ENCODE measurements at regions not wholly inside any gene's neighbourhood (a gene's known extent, or its start where the extent isn't known, plus 50 kb on each side); places are given as distances from the start of the nearest gene placed in this dataset.

GRCh38 chr15:69848551-69849231 lies 249.0 kb downstream of the TLE3 start:
- H3K36me3 ChIP-seq (ENCODE audit: control insufficient read depth, insufficient read depth, low read length): no peaks in the 10 kb centered on the region
- WGBS (ENCODE audit: insufficient coverage, low lambda C conversion rate): 50% methylated on average over 2 of the region's 4 CpGs

GRCh38 chr15:69849232-69849610 lies 248.5 kb downstream of the TLE3 start:
- WGBS (ENCODE audit: insufficient coverage, low lambda C conversion rate): 83% methylated on average over 2 of the region's 4 CpGs
- Histone ChIP-seq H3K27ac (ENCODE audit: low read length) (no peak overlapping the region), H3K36me3 (ENCODE audit: control insufficient read depth, insufficient read depth, low read length) (no peaks in the 10 kb centered on the region), H3K4me3 (ENCODE audit: low read length) (no peak overlapping the region), H3K27me3 (ENCODE audit: control insufficient read depth, insufficient read depth, low read length) (peaks cover 5% of the 10 kb centered on the region), H3K4me1 (ENCODE audit: control insufficient read depth, insufficient read depth, low read length) (no peaks in the 10 kb centered on the region), H3K9me3 (ENCODE audit: control insufficient read depth, low read depth, low read length) (no peaks in the 10 kb centered on the region)
- no peak for DNase-seq

More at GRCh38 chr15:69848551-69849231, 249.0 kb downstream of the TLE3 start:
- peaks cover 10% of the 10 kb centered on the region for H3K27me3 ChIP-seq (ENCODE audit: control insufficient read depth, insufficient read depth, low read length)
- no peak overlapping the region for H3K27ac ChIP-seq (ENCODE audit: low read length)
- no peaks in the 10 kb centered on the region for H3K4me1 ChIP-seq (ENCODE audit: control insufficient read depth, insufficient read depth, low read length)
- H3K9me3 ChIP-seq (ENCODE audit: control insufficient read depth, low read depth, low read length): no peaks in the 10 kb centered on the region
- DNase-seq: no peak
- no peak overlapping the region for H3K4me3 ChIP-seq (ENCODE audit: low read length)

GRCh38 chr15:69852482-69852881 lies 245.2 kb downstream of the TLE3 start:
- H3K9me3 ChIP-seq (ENCODE audit: control insufficient read depth, low read depth, low read length): no peaks in the 10 kb centered on the region
- no peaks in the 10 kb centered on the region for H3K36me3 ChIP-seq (ENCODE audit: control insufficient read depth, insufficient read depth, low read length)
- 83% methylated on average over 1 of the region's 3 CpGs for WGBS (ENCODE audit: insufficient coverage, low lambda C conversion rate)
- DNase-seq: no peak
- H3K27me3 ChIP-seq (ENCODE audit: control insufficient read depth, insufficient read depth, low read length): peaks cover 2% of the 10 kb centered on the region
- no peaks in the 10 kb centered on the region for H3K4me1 ChIP-seq (ENCODE audit: control insufficient read depth, insufficient read depth, low read length)
- H3K4me3 ChIP-seq (ENCODE audit: low read length): no peak overlapping the region
- H3K27ac ChIP-seq (ENCODE audit: low read length): no peak overlapping the region

GRCh38 chr15:69852916-69853315 lies 244.8 kb downstream of the TLE3 start:
- 73% methylated on average over 3 of the region's 4 CpGs for WGBS (ENCODE audit: insufficient coverage, low lambda C conversion rate)
- Histone ChIP-seq H3K4me3 (ENCODE audit: low read length) (no peak overlapping the region), H3K36me3 (ENCODE audit: control insufficient read depth, insufficient read depth, low read length) (no peaks in the 10 kb centered on the region), H3K4me1 (ENCODE audit: control insufficient read depth, insufficient read depth, low read length) (no peaks in the 10 kb centered on the region), H3K9me3 (ENCODE audit: control insufficient read depth, low read depth, low read length) (no peaks in the 10 kb centered on the region), H3K27me3 (ENCODE audit: control insufficient read depth, insufficient read depth, low read length) (peaks cover 2% of the 10 kb centered on the region), H3K27ac (ENCODE audit: low read length) (no peak overlapping the region)
- no peak for DNase-seq

GRCh38 chr15:69853544-69853951 lies 244.2 kb downstream of the TLE3 start:
- Histone ChIP-seq H3K4me3 (ENCODE audit: low read length) (no peak overlapping the region), H3K27me3 (ENCODE audit: control insufficient read depth, insufficient read depth, low read length) (peaks cover 2% of the 10 kb centered on the region), H3K27ac (ENCODE audit: low read length) (no peak overlapping the region)

GRCh38 chr15:69854001-69854400 lies 243.7 kb downstream of the TLE3 start:
- no peak overlapping the region for H3K4me3 ChIP-seq (ENCODE audit: low read length)
- peaks cover 2% of the 10 kb centered on the region for H3K27me3 ChIP-seq (ENCODE audit: control insufficient read depth, insufficient read depth, low read length)
- H3K36me3 ChIP-seq (ENCODE audit: control insufficient read depth, insufficient read depth, low read length): no peaks in the 10 kb centered on the region
- no peak overlapping the region for H3K27ac ChIP-seq (ENCODE audit: low read length)
- no peaks in the 10 kb centered on the region for H3K4me1 ChIP-seq (ENCODE audit: control insufficient read depth, insufficient read depth, low read length)
- WGBS (ENCODE audit: insufficient coverage, low lambda C conversion rate): 89% methylated on average over 2 of the region's 4 CpGs
- DNase-seq: no peak
- H3K9me3 ChIP-seq (ENCODE audit: control insufficient read depth, low read depth, low read length): no peaks in the 10 kb centered on the region

More at GRCh38 chr15:69853544-69853951, 244.2 kb downstream of the TLE3 start:
- no CpG with 5 or more reads among the region's 6 CpGs for WGBS (ENCODE audit: insufficient coverage, low lambda C conversion rate)
- H3K4me1 ChIP-seq (ENCODE audit: control insufficient read depth, insufficient read depth, low read length): no peaks in the 10 kb centered on the region
- DNase-seq: no peak
- H3K9me3 ChIP-seq (ENCODE audit: control insufficient read depth, low read depth, low read length): no peaks in the 10 kb centered on the region
- no peaks in the 10 kb centered on the region for H3K36me3 ChIP-seq (ENCODE audit: control insufficient read depth, insufficient read depth, low read length)

GRCh38 chr15:69854521-69855181 lies 243.1 kb downstream of the TLE3 start:
- H3K4me1 ChIP-seq (ENCODE audit: control insufficient read depth, insufficient read depth, low read length): no peaks in the 10 kb centered on the region
- no peak overlapping the region for H3K4me3 ChIP-seq (ENCODE audit: low read length)
- H3K27ac ChIP-seq (ENCODE audit: low read length): no peak overlapping the region
- no peak for DNase-seq
- WGBS (ENCODE audit: insufficient coverage, low lambda C conversion rate): 60% methylated on average over 1 of the region's 11 CpGs
- H3K27me3 ChIP-seq (ENCODE audit: control insufficient read depth, insufficient read depth, low read length): peaks cover 2% of the 10 kb centered on the region
- no peaks in the 10 kb centered on the region for H3K36me3 ChIP-seq (ENCODE audit: control insufficient read depth, insufficient read depth, low read length)
- no peaks in the 10 kb centered on the region for H3K9me3 ChIP-seq (ENCODE audit: control insufficient read depth, low read depth, low read length)

- H3K27ac ChIP-seq (ENCODE audit: low read length): no peak overlapping the region
- no peaks in the 10 kb centered on the region for H3K27me3 ChIP-seq (ENCODE audit: control insufficient read depth, insufficient read depth, low read length)
- no peak overlapping the region for H3K4me3 ChIP-seq (ENCODE audit: low read length)
- H3K9me3 ChIP-seq (ENCODE audit: control insufficient read depth, low read depth, low read length): no peaks in the 10 kb centered on the region
- no peaks in the 10 kb centered on the region for H3K4me1 ChIP-seq (ENCODE audit: control insufficient read depth, insufficient read depth, low read length)
- no peak for DNase-seq
- WGBS (ENCODE audit: insufficient coverage, low lambda C conversion rate): no CpG with 5 or more reads among the region's 13 CpGs
- H3K36me3 ChIP-seq (ENCODE audit: control insufficient read depth, insufficient read depth, low read length): no peaks in the 10 kb centered on the region
Observed at GRCh38 chr15:69855258-69856000, 242.3 kb downstream of the TLE3 start.

GRCh38 chr15:69857250-69857649 lies 240.5 kb downstream of the TLE3 start:
- no peak for DNase-seq
- peaks cover 3% of the 10 kb centered on the region for H3K27me3 ChIP-seq (ENCODE audit: control insufficient read depth, insufficient read depth, low read length)
- no peaks in the 10 kb centered on the region for H3K36me3 ChIP-seq (ENCODE audit: control insufficient read depth, insufficient read depth, low read length)
- no peaks in the 10 kb centered on the region for H3K4me1 ChIP-seq (ENCODE audit: control insufficient read depth, insufficient read depth, low read length)
- H3K9me3 ChIP-seq (ENCODE audit: control insufficient read depth, low read depth, low read length): no peaks in the 10 kb centered on the region
- WGBS (ENCODE audit: insufficient coverage, low lambda C conversion rate): 100% methylated on average over 4 of the region's 6 CpGs
- H3K4me3 ChIP-seq (ENCODE audit: low read length): no peak overlapping the region
- no peak overlapping the region for H3K27ac ChIP-seq (ENCODE audit: low read length)

- H3K36me3 ChIP-seq (ENCODE audit: control insufficient read depth, insufficient read depth, low read length): no peaks in the 10 kb centered on the region
- no peak overlapping the region for H3K27ac ChIP-seq (ENCODE audit: low read length)
- peaks cover 3% of the 10 kb centered on the region for H3K27me3 ChIP-seq (ENCODE audit: control insufficient read depth, insufficient read depth, low read length)
- WGBS (ENCODE audit: insufficient coverage, low lambda C conversion rate): no CpG with 5 or more reads among the region's 10 CpGs
- no peak overlapping the region for H3K4me3 ChIP-seq (ENCODE audit: low read length)
- no peak for DNase-seq
- no peaks in the 10 kb centered on the region for H3K9me3 ChIP-seq (ENCODE audit: control insufficient read depth, low read depth, low read length)
- no peaks in the 10 kb centered on the region for H3K4me1 ChIP-seq (ENCODE audit: control insufficient read depth, insufficient read depth, low read length)
Observed at GRCh38 chr15:69857686-69858391, 239.9 kb downstream of the TLE3 start.
